Aorta (tissue), 5 donors: ENCODE measurements at regions not wholly inside any gene's neighbourhood (a gene's known extent, or its start where the extent isn't known, plus 50 kb on each side); places are given as distances from the start of the nearest gene placed in this dataset.

Experiments used
- ATAC-seq: fragments of 200-7000 bp; cut with Tn5 transposase; one replicate; pipeline ENCODE4 v1.9.1; 2022; ENCODE audit warnings: moderate library complexity; ENCODE audit not compliant: low FRiP score
- DNase-seq, 2 donors: peaks; one replicate each; pipeline ENCODE4 v3.0.0-alpha.2; 2020
- H3K27ac ChIP-seq, 2 donors: one replicate each; pipeline ENCODE4 v1.5.1; 2013; ENCODE audit warnings: low read length in 2 of 2, mild to moderate bottlenecking in 2 of 2, moderate library complexity in 2 of 2, control low read depth in 1 of 2, inconsistent platforms in 1 of 2, low read depth in 1 of 2
- H3K27me3 ChIP-seq, 2 donors: one replicate each; pipeline ENCODE4 v1.6.1; 2013; ENCODE audit warnings: control low read depth in 1 of 2, low read length in 1 of 2, mild to moderate bottlenecking in 1 of 2, moderate library complexity in 1 of 2; ENCODE audit not compliant: insufficient read depth in 2 of 2, control insufficient read depth in 1 of 2
- H3K36me3 ChIP-seq, 2 donors: one replicate each; pipeline ENCODE4 v1.6.1; 2013; ENCODE audit warnings: control low read depth in 1 of 2, low read length in 1 of 2, mild to moderate bottlenecking in 1 of 2; ENCODE audit not compliant: insufficient read depth in 2 of 2, control insufficient read depth in 1 of 2
- H3K4me1 ChIP-seq, 2 donors: one replicate each; pipeline ENCODE4 v1.6.1; 2013; ENCODE audit warnings: low read length in 2 of 2, control low read depth in 1 of 2, mild to moderate bottlenecking in 1 of 2, moderate library complexity in 1 of 2; ENCODE audit not compliant: insufficient read depth in 2 of 2, control insufficient read depth in 1 of 2
- H3K4me3 ChIP-seq, 2 donors: one replicate each; pipeline ENCODE4 v1.5.1; 2013; ENCODE audit warnings: low read length in 2 of 2, control low read depth in 1 of 2, mild to moderate bottlenecking in 1 of 2
- H3K9me3 ChIP-seq: one replicate; pipeline ENCODE4 v1.6.1; 2013; ENCODE audit warnings: mild to moderate bottlenecking, low read length; ENCODE audit not compliant: control insufficient read depth
- WGBS, 2 donors: extraction: QIAGEN DNeasy Blood & Tissue Kit; methylation state at CpG; one replicate each; pipeline ENCODE4 v1.1.7; 2013; 5-methylcytosine and 5-hydroxymethylcytosine counted together
- intact Hi-C, 2 donors: fragments of 100-400 bp; cut with DNase I; formaldehyde crosslinking; loops; one replicate each; pipeline versions ENCODE4 v1.14.2 to v1.15.0; 2022
- donor health status: healthy with polysubstance abuse.
- donor health status: Bipolar disorder and iron deficiency.
- donor health status: DM: no; HTN: no; CAD: no.
- donor health status: DM: no; HTN: no; CAD: no.
- donor health status: DM: yes; HTN: yes; CAD: no.

GRCh38 chr18:47545613-47546012 is 294.2 kb upstream of the SKOR2 start:
- Histone ChIP-seq H3K4me3 (no peak overlapping the region), H3K9me3 (peaks cover 1% of the 10 kb centered on the region), H3K36me3 (no peaks in the 10 kb centered on the region), H3K27me3 (no peaks in the 10 kb centered on the region), H3K4me1 (no peaks in the 10 kb centered on the region), H3K27ac (no peak overlapping the region)
- intact Hi-C loops = no loop called here
- WGBS, 2 donors = 52 to 64% methylated on average over 6 of the region's 6 CpGs
- no peak for ATAC-seq
- no peak for DNase-seq

- Histone ChIP-seq H3K4me3 (no peak overlapping the region), H3K27me3 (peaks cover 0 to 2% of the 10 kb centered on the region in 2 donors), H3K36me3 (no peaks in the 10 kb centered on the region), H3K27ac (no peak overlapping the region), H3K4me1 (no peaks in the 10 kb centered on the region), H3K9me3 (peaks cover 1% of the 10 kb centered on the region)
- ATAC-seq = no peak
- intact Hi-C loops = no loop called here
- DNase-seq = no peak
- WGBS, 2 donors = 73 to 78% methylated on average over 3 of the region's 3 CpGs
Observed at GRCh38 chr18:47543080-47543479, 291.6 kb upstream of the SKOR2 start.

GRCh38 chr18:47542551-47542950 is 291.1 kb upstream of the SKOR2 start:
- H3K27me3 ChIP-seq = peaks cover 0 to 2% of the 10 kb centered on the region in 2 donors
- DNase-seq (no peak), ATAC-seq (no peak)
- intact Hi-C loops = no loop called here
- no peaks in the 10 kb centered on the region for H3K36me3 ChIP-seq
- WGBS, 2 donors = 37 to 57% methylated on average over 2 of the region's 2 CpGs
- H3K4me1 ChIP-seq = no peaks in the 10 kb centered on the region
- H3K4me3 ChIP-seq = no peak overlapping the region
- no peak overlapping the region for H3K27ac ChIP-seq
- peaks cover 1% of the 10 kb centered on the region for H3K9me3 ChIP-seq

GRCh38 chr18:47531717-47532116 is 280.3 kb upstream of the SKOR2 start:
- Histone ChIP-seq H3K4me3 (no peak overlapping the region), H3K36me3 (no peaks in the 10 kb centered on the region), H3K9me3 (no peaks in the 10 kb centered on the region), H3K27me3 (no peaks in the 10 kb centered on the region), H3K4me1 (no peaks in the 10 kb centered on the region), H3K27ac (no peak overlapping the region)
- no peak for DNase-seq
- no peak for ATAC-seq
- WGBS, 2 donors = 2 to 4% methylated on average over 27 of the region's 27 CpGs
- intact Hi-C loops = no loop called here

GRCh38 chr18:47530695-47531094 is 279.2 kb upstream of the SKOR2 start:
- no peak overlapping the region for H3K4me3 ChIP-seq
- DNase-seq (no peak), ATAC-seq (no peak)
- H3K4me1 ChIP-seq = no peaks in the 10 kb centered on the region
- no peaks in the 10 kb centered on the region for H3K36me3 ChIP-seq
- no peaks in the 10 kb centered on the region for H3K27me3 ChIP-seq
- no peaks in the 10 kb centered on the region for H3K9me3 ChIP-seq
- intact Hi-C loops = no loop called here
- H3K27ac ChIP-seq = no peak overlapping the region
- 71 to 82% methylated on average over 3 of the region's 3 CpGs for WGBS, 2 donors

GRCh38 chr18:47528343-47528742 is 276.9 kb upstream of the SKOR2 start:
- H3K27me3 ChIP-seq = no peaks in the 10 kb centered on the region
- ATAC-seq (no peak), DNase-seq (no peak)
- no peaks in the 10 kb centered on the region for H3K4me1 ChIP-seq
- intact Hi-C loops = no loop called here
- 80 to 92% methylated on average over 1 of the region's 1 CpG for WGBS, 2 donors
- H3K27ac ChIP-seq = no peak overlapping the region
- H3K36me3 ChIP-seq = no peaks in the 10 kb centered on the region
- no peaks in the 10 kb centered on the region for H3K9me3 ChIP-seq
- no peak overlapping the region for H3K4me3 ChIP-seq

GRCh38 chr18:47526147-47526546 is 274.7 kb upstream of the SKOR2 start:
- ATAC-seq = no peak

GRCh38 chr18:47522359-47522758 is 270.9 kb upstream of the SKOR2 start:
- H3K9me3 ChIP-seq = no peaks in the 10 kb centered on the region
- no peaks in the 10 kb centered on the region for H3K4me1 ChIP-seq
- no peaks in the 10 kb centered on the region for H3K36me3 ChIP-seq
- H3K27ac ChIP-seq = no peak overlapping the region
- intact Hi-C loops = no loop called here
- ATAC-seq = no peak
- H3K4me3 ChIP-seq = no peak overlapping the region
- DNase-seq = no peak
- no peaks in the 10 kb centered on the region for H3K27me3 ChIP-seq
- 83 to 89% methylated on average over 2 of the region's 2 CpGs for WGBS, 2 donors

More at GRCh38 chr18:47526147-47526546, 274.7 kb upstream of the SKOR2 start:
- Histone ChIP-seq H3K9me3 (no peaks in the 10 kb centered on the region), H3K27me3 (no peaks in the 10 kb centered on the region), H3K36me3 (no peaks in the 10 kb centered on the region), H3K4me3 (no peak overlapping the region), H3K27ac (no peak overlapping the region), H3K4me1 (no peaks in the 10 kb centered on the region)
- WGBS, 2 donors = 46 to 53% methylated on average over 24 of the region's 24 CpGs
- intact Hi-C loops = no loop called here
- DNase-seq = no peak

GRCh38 chr18:47520263-47520662 is 268.8 kb upstream of the SKOR2 start:
- H3K9me3 ChIP-seq = no peaks in the 10 kb centered on the region
- no peak overlapping the region for H3K4me3 ChIP-seq
- ATAC-seq = no peak
- intact Hi-C loops = no loop called here
- H3K27ac ChIP-seq = no peak overlapping the region
- 73% methylated on average over 9 of the region's 9 CpGs for WGBS, 2 donors
- H3K27me3 ChIP-seq = no peaks in the 10 kb centered on the region
- H3K36me3 ChIP-seq = no peaks in the 10 kb centered on the region
- no peak for DNase-seq
- H3K4me1 ChIP-seq = no peaks in the 10 kb centered on the region
